MM.1S (cell line): ENCODE measurements at regions not wholly inside any gene's neighbourhood (a gene's known extent, or its start where the extent isn't known, plus 50 kb on each side); places are given as distances from the start of the nearest gene placed in this dataset.

ENCODE experiments used
- EZH2 ChIP-seq: fragments of 300-600 bp; sonication (generic); optimal IDR thresholded peaks from 2 replicates; pipeline ENCODE3; 2017; ENCODE audit warnings: low read depth, mild to moderate bottlenecking, antibody characterized with exemption, low read length, mixed read lengths
- EZH2phosphoT487 ChIP-seq: fragments of 300-600 bp; sonication (generic); IDR thresholded peaks from 2 replicates; pipeline ENCODE4 v1.6.1; 2018; ENCODE audit warnings: antibody characterized with exemption, low read length
- TF ChIP-seq, protein P1 (sequence below): fragments of 300-600 bp; sonication (generic); IDR thresholded peaks from 2 replicates; pipeline ENCODE4 v1.5.1; 2016; ENCODE audit warnings: antibody characterized with exemption, low read length, mixed read lengths

DNA sequence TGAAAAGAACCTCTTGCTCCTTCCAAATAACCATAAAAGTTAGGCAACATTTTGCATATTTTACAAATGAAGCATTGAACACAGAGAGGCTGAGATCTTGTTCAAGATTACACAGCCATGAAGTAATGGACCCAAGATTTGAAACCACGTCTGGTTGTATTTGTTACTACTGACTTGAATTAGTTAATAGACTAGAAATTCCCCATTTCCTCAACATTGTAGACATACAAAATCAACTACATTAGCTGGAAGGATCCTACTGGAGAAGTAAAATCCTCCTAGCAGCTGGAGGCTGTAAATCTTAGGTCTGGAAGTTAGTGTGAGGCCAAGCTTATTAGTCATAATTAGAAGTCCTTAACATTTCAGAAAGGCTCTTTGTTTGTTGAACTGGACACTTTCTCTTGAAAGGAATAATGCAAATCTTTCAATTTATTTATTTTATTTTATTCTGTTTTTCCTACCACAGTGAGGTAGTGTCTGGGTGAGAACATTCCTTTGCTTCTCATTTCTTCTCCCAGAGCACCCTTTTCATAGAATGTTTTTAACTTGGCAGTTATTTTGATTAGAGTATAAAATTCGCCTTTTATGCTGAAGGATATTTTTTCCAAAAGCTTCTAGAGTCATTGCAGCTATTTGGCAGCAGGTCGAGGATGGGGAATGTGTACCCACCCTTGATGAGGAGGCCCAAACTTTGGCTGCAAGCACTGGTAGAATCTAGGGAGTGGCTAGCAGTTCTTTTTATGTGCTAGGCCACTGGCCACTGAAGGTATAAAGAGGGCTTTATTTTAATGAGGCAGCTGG, 62.0 kb upstream of the CLNK start:
- TF ChIP-seq, protein P1, sequence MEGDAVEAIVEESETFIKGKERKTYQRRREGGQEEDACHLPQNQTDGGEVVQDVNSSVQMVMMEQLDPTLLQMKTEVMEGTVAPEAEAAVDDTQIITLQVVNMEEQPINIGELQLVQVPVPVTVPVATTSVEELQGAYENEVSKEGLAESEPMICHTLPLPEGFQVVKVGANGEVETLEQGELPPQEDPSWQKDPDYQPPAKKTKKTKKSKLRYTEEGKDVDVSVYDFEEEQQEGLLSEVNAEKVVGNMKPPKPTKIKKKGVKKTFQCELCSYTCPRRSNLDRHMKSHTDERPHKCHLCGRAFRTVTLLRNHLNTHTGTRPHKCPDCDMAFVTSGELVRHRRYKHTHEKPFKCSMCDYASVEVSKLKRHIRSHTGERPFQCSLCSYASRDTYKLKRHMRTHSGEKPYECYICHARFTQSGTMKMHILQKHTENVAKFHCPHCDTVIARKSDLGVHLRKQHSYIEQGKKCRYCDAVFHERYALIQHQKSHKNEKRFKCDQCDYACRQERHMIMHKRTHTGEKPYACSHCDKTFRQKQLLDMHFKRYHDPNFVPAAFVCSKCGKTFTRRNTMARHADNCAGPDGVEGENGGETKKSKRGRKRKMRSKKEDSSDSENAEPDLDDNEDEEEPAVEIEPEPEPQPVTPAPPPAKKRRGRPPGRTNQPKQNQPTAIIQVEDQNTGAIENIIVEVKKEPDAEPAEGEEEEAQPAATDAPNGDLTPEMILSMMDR, result no peak
- TF ChIP-seq EZH2, result no peak
- no peak for TF ChIP-seq EZH2phosphoT487
